ENCODE measurements at regions not wholly inside any gene's neighbourhood (a gene's known extent, or its start where the extent isn't known, plus 50 kb on each side); places are given as distances from the start of the nearest gene placed in this dataset.

- no peak for TF ChIP-seq NRF1 (IDR thresholded peaks at IDR 0.05; ENCODE audit: low read depth, low read length)
- no peak for TF ChIP-seq CTCF (IDR thresholded peaks at IDR 0.05; ENCODE audit: control extremely low read depth in 1 of 3, insufficient read depth in 1 of 3, low read depth in 1 of 3, low read length in 3 of 3)
- TF ChIP-seq CHD7 (IDR thresholded peaks at IDR 0.05; ENCODE audit: insufficient replicate concordance, low read length): no peak
- TF ChIP-seq SP1 (IDR thresholded peaks at IDR 0.05; ENCODE audit: low read depth, low read length): no peak
- no peak for TF ChIP-seq CBX8 (IDR thresholded peaks at IDR 0.05; ENCODE audit: borderline replicate concordance, low read depth, low read length)
- no peak for TF ChIP-seq POLR2A (IDR thresholded peaks at IDR 0.05; ENCODE audit: control extremely low read depth in 1 of 2, low read depth in 2 of 2, low read length in 2 of 2)
- no peak for TF ChIP-seq CBX5 (IDR thresholded peaks at IDR 0.05; ENCODE audit: low read depth, low read length)
- TF ChIP-seq POLR2AphosphoS5 (IDR thresholded peaks at IDR 0.05; ENCODE audit: low read depth, low read length): no peak
- TF ChIP-seq SIX5 (IDR thresholded peaks at IDR 0.05; ENCODE audit: low read depth, low read length): no peak
- TF ChIP-seq RAD21 (IDR thresholded peaks at IDR 0.05 in 1 of 2, conservative IDR thresholded peaks at IDR 0.05 in 1 of 2; ENCODE audit: low read depth in 2 of 2, low read length in 2 of 2): no peak
- no peak for TF ChIP-seq BRCA1 (IDR thresholded peaks at IDR 0.05; ENCODE audit: low read depth, low read length)
- TF ChIP-seq MAX (IDR thresholded peaks at IDR 0.05): no peak
Observed at GRCh38 chr18:40821596-40822243, 1133.3 kb upstream of the PIK3C3 start.

All from H1 (cell line).